A549 (cell line): ENCODE measurements at regions not wholly inside any gene's neighbourhood (a gene's known extent, or its start where the extent isn't known, plus 50 kb on each side); places are given as distances from the start of the nearest gene placed in this dataset.

Experiments
- CHD2 ChIP-seq: fragments of 150-350 bp; IDR thresholded peaks from 2 replicates; pipeline ENCODE4 v1.6.1; 2014; ENCODE audit warnings: low read length; ENCODE audit not compliant: partially characterized antibody
- HOXB13 ChIP-seq: fragments of 250-450 bp; sonication (Bioruptor Pico); IDR thresholded peaks from 2 replicates; pipeline ENCODE4 v1.5.0; 2020; ENCODE audit warnings: low read depth, mild to moderate bottlenecking, moderate library complexity
- POLR2A ChIP-seq: IDR thresholded peaks from 2 replicates; pipeline ENCODE4 v1.6.1; 2012; ENCODE audit warnings: mild to moderate bottlenecking, low read length
- POLR2AphosphoS2 ChIP-seq: conservative IDR thresholded peaks from 2 replicates; pipeline ENCODE4 v1.6.1; 2012; ENCODE audit warnings: low read length, improper control_type of control experiment, inconsistent platforms
- REST ChIP-seq: fragments of 200-600 bp; sonication (generic); IDR thresholded peaks from 2 replicates; pipeline ENCODE4 v1.6.1; 2016; ENCODE audit warnings: antibody characterized with exemption, mild to moderate bottlenecking, moderate library complexity
- ZSCAN20 ChIP-seq: fragments of 250-450 bp; sonication (Bioruptor Pico); IDR thresholded peaks from 2 replicates; pipeline ENCODE4 v1.8.0; 2022; ENCODE audit warnings: mild to moderate bottlenecking, moderate library complexity
- TF ChIP-seq, protein P1 (sequence below): fragments of >200 bp; sonication (Bioruptor Twin); formaldehyde crosslinking; IDR thresholded peaks from 3 replicates; pipeline ENCODE4 v1.5.1; 2016

GRCh38 chr21:16215663-16216183, 485.9 kb downstream of the USP25 start:
- TF ChIP-seq, protein P1, sequence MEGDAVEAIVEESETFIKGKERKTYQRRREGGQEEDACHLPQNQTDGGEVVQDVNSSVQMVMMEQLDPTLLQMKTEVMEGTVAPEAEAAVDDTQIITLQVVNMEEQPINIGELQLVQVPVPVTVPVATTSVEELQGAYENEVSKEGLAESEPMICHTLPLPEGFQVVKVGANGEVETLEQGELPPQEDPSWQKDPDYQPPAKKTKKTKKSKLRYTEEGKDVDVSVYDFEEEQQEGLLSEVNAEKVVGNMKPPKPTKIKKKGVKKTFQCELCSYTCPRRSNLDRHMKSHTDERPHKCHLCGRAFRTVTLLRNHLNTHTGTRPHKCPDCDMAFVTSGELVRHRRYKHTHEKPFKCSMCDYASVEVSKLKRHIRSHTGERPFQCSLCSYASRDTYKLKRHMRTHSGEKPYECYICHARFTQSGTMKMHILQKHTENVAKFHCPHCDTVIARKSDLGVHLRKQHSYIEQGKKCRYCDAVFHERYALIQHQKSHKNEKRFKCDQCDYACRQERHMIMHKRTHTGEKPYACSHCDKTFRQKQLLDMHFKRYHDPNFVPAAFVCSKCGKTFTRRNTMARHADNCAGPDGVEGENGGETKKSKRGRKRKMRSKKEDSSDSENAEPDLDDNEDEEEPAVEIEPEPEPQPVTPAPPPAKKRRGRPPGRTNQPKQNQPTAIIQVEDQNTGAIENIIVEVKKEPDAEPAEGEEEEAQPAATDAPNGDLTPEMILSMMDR, result no peak
- TF ChIP-seq POLR2A (no peak), POLR2AphosphoS2 (no peak), REST (no peak), CHD2 (no peak), HOXB13 (CRISPR knock-in tag) (no peak), ZSCAN20 (no peak)
